Endothelial cell of umbilical vein (primary cell): ENCODE measurements at regions not wholly inside any gene's neighbourhood (a gene's known extent, or its start where the extent isn't known, plus 50 kb on each side); places are given as distances from the start of the nearest gene placed in this dataset.

Source experiments
- EZH2 ChIP-seq: IDR thresholded peaks from 2 replicates; pipeline ENCODE4 v1.6.1; 2012; ENCODE audit warnings: borderline replicate concordance, low read depth, mild to moderate bottlenecking, moderate library complexity, low read length, inconsistent platforms; ENCODE audit not compliant: severe bottlenecking
- POLR2A ChIP-seq: IDR thresholded peaks from 2 replicates; pipeline ENCODE4 v1.6.1; 2012; ENCODE audit warnings: low read depth, mild to moderate bottlenecking, control low read depth, low read length

GRCh38 chr1:79705218-79705617, 698.7 kb upstream of the ADGRL4 start:
- TF ChIP-seq EZH2 (no peak), POLR2A (no peak)
